ENCODE measurements at regions not wholly inside any gene's neighbourhood (a gene's known extent, or its start where the extent isn't known, plus 50 kb on each side); places are given as distances from the start of the nearest gene placed in this dataset.
"Not testable (repeated sequence)": the region's sequence is repeated elsewhere in the genome, so short reads cannot be mapped to it uniquely, and the experiment has no call there.

DNA sequence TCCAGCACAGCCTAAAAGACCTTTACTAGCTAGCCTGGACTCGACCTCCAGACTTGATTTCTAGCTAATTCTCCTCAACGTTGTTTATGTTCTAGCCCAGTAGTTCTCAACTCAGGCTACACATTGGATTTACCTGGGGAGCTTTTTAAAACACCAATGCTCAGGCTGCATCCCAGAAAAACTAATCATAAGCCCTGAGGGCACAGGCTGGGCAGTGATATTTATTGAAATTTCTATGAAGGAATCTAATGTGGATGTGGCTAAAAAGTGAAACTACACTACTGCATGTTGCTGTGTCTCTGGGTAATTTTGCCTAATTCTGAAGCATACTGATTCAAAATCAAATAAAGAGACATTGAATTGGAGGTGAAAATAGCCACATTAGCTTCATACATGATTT, 479.4 kb downstream of the KCNT2 start:
- H3K9me3 ChIP-seq (ENCODE audit: insufficient read depth, low read depth, low read length) = no peaks in the 10 kb centered on the region
- no peak overlapping the region for H3K4me3 ChIP-seq (ENCODE audit: low read length)
- no peak overlapping the region for H3K27ac ChIP-seq (ENCODE audit: low read length)
- no peaks in the 10 kb centered on the region for H3K27me3 ChIP-seq (ENCODE audit: insufficient read depth, low read length)
- no peaks in the 10 kb centered on the region for H3K36me3 ChIP-seq (ENCODE audit: insufficient read depth, low read depth, low read length)
- no peak overlapping the region for H3K9ac ChIP-seq (ENCODE audit: low read depth, low read length)
- no peaks in the 10 kb centered on the region for H3K4me1 ChIP-seq (ENCODE audit: insufficient read depth, low read length)

DNA sequence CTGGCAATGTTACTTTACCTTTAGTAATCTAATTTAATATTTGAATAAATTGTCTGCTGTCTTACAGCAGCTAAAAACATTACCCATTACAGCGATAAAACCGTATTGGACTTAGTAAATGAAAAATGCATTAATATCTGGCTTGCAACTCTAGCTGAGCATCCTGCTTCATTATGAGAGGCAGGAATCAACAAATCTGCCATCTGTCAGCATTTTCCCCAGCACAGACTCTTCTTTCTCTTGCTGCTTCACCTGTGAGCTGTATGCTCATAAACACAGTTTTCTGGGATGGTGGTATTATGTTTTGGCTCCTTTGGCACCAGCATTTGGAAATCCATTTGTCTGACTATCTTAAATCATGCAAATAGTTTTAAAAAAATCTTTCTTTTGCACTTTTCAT, 487.1 kb downstream of the KCNT2 start:
- H3K27ac ChIP-seq (ENCODE audit: low read length) = no peak overlapping the region
- no peaks in the 10 kb centered on the region for H3K4me1 ChIP-seq (ENCODE audit: insufficient read depth, low read length)
- H3K27me3 ChIP-seq (ENCODE audit: insufficient read depth, low read length) = no peaks in the 10 kb centered on the region
- no peak overlapping the region for H3K9ac ChIP-seq (ENCODE audit: low read depth, low read length)
- H3K36me3 ChIP-seq (ENCODE audit: insufficient read depth, low read depth, low read length) = no peaks in the 10 kb centered on the region
- H3K4me3 ChIP-seq (ENCODE audit: low read length) = no peak overlapping the region
- no peaks in the 10 kb centered on the region for H3K9me3 ChIP-seq (ENCODE audit: insufficient read depth, low read depth, low read length)

DNA sequence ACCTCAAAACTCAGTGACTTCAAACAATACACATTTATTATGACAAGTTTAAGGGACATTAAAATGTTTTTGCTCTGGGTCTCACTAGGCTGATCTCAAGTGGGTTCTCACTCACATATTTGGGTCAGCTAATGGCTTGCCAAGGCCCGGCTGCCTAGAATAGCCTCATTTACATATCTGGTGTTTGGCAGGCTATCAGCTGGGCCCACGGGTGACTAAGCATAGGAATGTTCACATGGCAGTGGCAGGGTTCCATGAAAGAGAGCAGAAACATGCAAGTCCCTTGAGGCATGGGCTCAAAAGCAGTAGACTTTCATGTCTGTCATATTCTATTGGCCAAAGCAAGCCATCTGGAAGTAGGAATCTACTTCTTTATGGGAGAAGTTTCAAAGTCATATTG, 492.6 kb downstream of the KCNT2 start:
- H3K27me3 ChIP-seq (ENCODE audit: insufficient read depth, low read length) = no peaks in the 10 kb centered on the region
- H3K4me1 ChIP-seq (ENCODE audit: insufficient read depth, low read length) = no peaks in the 10 kb centered on the region
- H3K9ac ChIP-seq (ENCODE audit: low read depth, low read length) = no peak overlapping the region
- H3K4me3 ChIP-seq (ENCODE audit: low read length) = no peak overlapping the region
- H3K27ac ChIP-seq (ENCODE audit: low read length) = no peak overlapping the region
- no peaks in the 10 kb centered on the region for H3K36me3 ChIP-seq (ENCODE audit: insufficient read depth, low read depth, low read length)
- peaks cover 1% of the 10 kb centered on the region; the same call in 1 of the 2 replicates for H3K9me3 ChIP-seq (ENCODE audit: insufficient read depth, low read depth, low read length)

DNA sequence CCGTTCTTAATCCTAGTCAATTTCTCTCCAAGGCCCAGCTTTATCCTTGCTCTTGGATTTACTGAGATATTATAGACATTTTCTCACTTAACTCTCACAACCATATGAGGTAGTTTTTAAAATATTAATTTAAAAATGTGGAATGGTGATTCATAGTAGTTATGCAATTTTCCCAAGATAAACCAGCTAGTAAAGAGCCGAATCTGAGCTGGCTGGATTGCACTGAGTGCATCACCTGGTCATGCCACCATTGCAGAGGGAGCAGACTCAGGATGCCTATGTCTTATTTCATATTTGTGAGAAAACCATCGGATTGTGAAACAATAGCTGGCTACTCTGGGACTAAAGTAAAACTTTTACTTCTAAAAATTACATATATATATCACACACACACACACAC, 494.0 kb downstream of the KCNT2 start:
- Histone ChIP-seq H3K27me3 (ENCODE audit: insufficient read depth, low read length) (no peaks in the 10 kb centered on the region), H3K27ac (ENCODE audit: low read length) (no peak overlapping the region), H3K36me3 (ENCODE audit: insufficient read depth, low read depth, low read length) (no peaks in the 10 kb centered on the region), H3K4me3 (ENCODE audit: low read length) (no peak overlapping the region), H3K9me3 (ENCODE audit: insufficient read depth, low read depth, low read length) (peaks cover 10% of the 10 kb centered on the region), H3K4me1 (ENCODE audit: insufficient read depth, low read length) (no peaks in the 10 kb centered on the region), H3K9ac (ENCODE audit: low read depth, low read length) (no peak overlapping the region)

DNA sequence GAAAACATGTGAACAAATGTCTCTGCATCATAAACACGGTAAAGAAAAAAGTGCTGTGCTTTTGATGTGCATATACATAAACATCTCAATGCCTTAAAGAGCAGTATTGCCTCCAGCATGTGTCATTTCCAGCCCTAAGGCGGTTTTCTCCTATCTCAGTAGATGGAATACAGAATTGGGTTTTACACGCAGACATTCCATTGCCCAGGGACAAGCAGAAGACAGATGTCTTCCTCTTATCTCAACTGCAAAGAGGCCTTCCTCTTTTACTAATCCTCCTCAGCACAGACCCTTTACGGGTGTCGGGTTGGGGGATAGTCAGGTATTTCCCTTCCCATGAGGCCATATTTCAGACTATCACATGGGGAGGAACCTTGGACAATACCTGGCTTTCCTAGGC, 499.2 kb downstream of the KCNT2 start:
- peaks cover 14% of the 10 kb centered on the region for H3K9me3 ChIP-seq (ENCODE audit: insufficient read depth, low read depth, low read length)
- not testable (repeated sequence) for H3K4me3 ChIP-seq (ENCODE audit: low read length); H3K27me3 ChIP-seq (ENCODE audit: insufficient read depth, low read length); H3K9ac ChIP-seq (ENCODE audit: low read depth, low read length); H3K4me1 ChIP-seq (ENCODE audit: insufficient read depth, low read length); H3K36me3 ChIP-seq (ENCODE audit: insufficient read depth, low read depth, low read length); H3K27ac ChIP-seq (ENCODE audit: low read length)

DNA sequence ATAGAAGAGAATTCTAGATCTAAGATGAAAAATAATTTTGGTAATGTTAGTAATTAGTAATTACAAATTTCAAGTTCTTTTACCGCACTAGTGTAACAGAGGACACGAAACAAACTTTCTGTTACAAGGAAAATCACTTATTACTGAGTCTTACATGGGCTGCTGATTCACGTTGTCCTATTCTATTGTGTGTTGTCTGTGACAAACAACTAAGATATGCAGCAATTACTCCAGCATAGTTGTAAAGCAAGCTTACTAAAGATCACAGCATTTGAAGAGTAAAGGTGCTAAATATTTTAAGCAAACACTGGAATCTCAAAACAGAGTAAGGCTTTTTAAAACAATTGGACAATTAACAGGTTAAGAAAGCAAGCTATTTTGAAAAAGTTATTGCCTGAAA, 502.3 kb downstream of the KCNT2 start:
- Histone ChIP-seq H3K36me3 (ENCODE audit: insufficient read depth, low read depth, low read length) (no peaks in the 10 kb centered on the region), H3K27ac (ENCODE audit: low read length) (no peak overlapping the region), H3K27me3 (ENCODE audit: insufficient read depth, low read length) (no peaks in the 10 kb centered on the region), H3K4me1 (ENCODE audit: insufficient read depth, low read length) (no peaks in the 10 kb centered on the region), H3K4me3 (ENCODE audit: low read length) (no peak overlapping the region), H3K9ac (ENCODE audit: low read depth, low read length) (no peak overlapping the region), H3K9me3 (ENCODE audit: insufficient read depth, low read depth, low read length) (peaks cover 33% of the 10 kb centered on the region)

DNA sequence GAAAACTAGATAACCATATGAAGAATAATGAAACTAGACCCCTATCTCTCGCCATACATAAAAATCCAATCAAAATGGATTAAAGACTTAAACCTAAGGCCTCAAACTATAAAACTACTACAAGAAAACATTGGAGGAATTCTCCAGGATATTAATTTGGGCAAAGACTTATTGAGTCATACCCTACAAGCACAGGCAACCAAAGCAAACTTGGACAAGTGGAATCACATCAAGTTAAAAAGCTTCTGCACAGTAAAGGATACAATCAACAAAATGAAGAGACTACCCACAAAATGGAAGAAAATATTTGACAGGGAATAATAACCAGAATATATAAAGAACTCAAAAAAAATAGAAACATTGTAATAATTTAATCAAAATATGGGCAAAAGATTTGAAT, 505.4 kb downstream of the KCNT2 start:
- no peaks in the 10 kb centered on the region for H3K36me3 ChIP-seq (ENCODE audit: insufficient read depth, low read depth, low read length)
- H3K27ac ChIP-seq (ENCODE audit: low read length) = no peak overlapping the region
- no peaks in the 10 kb centered on the region for H3K27me3 ChIP-seq (ENCODE audit: insufficient read depth, low read length)
- no peak overlapping the region for H3K9ac ChIP-seq (ENCODE audit: low read depth, low read length)
- H3K9me3 ChIP-seq (ENCODE audit: insufficient read depth, low read depth, low read length) = peaks cover 31% of the 10 kb centered on the region
- no peaks in the 10 kb centered on the region; the same call in 1 of the 2 replicates for H3K4me1 ChIP-seq (ENCODE audit: insufficient read depth, low read length)
- no peak overlapping the region for H3K4me3 ChIP-seq (ENCODE audit: low read length)

DNA sequence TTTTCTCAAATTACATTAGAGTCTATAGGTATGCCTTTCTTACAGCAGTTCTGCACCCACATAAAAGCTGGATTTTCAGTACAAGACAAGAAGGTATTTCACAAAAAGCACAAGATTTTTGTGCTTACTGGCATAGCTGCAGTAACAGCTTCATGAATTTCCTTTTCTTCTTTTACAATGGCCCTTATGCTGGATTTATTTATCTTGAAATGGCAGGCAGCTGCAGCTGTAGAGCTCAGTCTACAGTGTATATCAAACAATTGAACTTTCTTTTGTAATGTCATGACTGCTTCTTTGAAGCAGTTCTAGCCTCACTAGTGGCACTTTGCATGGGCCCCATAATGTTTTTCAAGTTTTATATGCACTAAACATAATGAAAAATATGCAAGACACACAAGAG, 510.2 kb downstream of the KCNT2 start:
- Histone ChIP-seq H3K36me3 (ENCODE audit: insufficient read depth, low read depth, low read length) (no peaks in the 10 kb centered on the region), H3K27me3 (ENCODE audit: insufficient read depth, low read length) (no peaks in the 10 kb centered on the region), H3K27ac (ENCODE audit: low read length) (no peak overlapping the region), H3K9me3 (ENCODE audit: insufficient read depth, low read depth, low read length) (peaks cover 24% of the 10 kb centered on the region), H3K4me1 (ENCODE audit: insufficient read depth, low read length) (no peaks in the 10 kb centered on the region; the same call in 1 of the 2 replicates), H3K4me3 (ENCODE audit: low read length) (no peak overlapping the region), H3K9ac (ENCODE audit: low read depth, low read length) (no peak overlapping the region)

DNA sequence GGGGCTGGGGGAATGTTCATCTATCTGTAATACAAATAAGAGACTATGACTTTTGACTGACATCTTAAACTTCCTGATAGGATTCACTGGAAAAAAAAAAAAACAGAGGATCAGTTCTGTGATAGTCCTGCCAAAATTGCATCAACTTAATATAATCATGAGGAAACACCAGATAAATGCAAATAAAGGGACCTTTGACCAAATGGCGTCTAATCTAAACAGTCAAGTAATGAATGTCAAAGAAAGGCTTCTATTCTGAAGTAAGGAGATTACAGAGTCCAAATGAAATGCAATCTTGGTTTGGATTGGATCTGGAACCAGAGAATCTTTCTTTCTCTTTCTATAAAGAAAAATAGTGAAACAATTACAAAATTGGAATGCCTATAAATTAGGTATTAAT, 513.4 kb downstream of the KCNT2 start:
- no peak overlapping the region for H3K27ac ChIP-seq (ENCODE audit: low read length)
- no peak overlapping the region for H3K9ac ChIP-seq (ENCODE audit: low read depth, low read length)
- no peaks in the 10 kb centered on the region for H3K27me3 ChIP-seq (ENCODE audit: insufficient read depth, low read length)
- H3K4me1 ChIP-seq (ENCODE audit: insufficient read depth, low read length) = no peaks in the 10 kb centered on the region; the same call in 1 of the 2 replicates
- no peaks in the 10 kb centered on the region for H3K36me3 ChIP-seq (ENCODE audit: insufficient read depth, low read depth, low read length)
- no peaks in the 10 kb centered on the region; the same call in 1 of the 2 replicates for H3K9me3 ChIP-seq (ENCODE audit: insufficient read depth, low read depth, low read length)
- no peak overlapping the region for H3K4me3 ChIP-seq (ENCODE audit: low read length)

DNA sequence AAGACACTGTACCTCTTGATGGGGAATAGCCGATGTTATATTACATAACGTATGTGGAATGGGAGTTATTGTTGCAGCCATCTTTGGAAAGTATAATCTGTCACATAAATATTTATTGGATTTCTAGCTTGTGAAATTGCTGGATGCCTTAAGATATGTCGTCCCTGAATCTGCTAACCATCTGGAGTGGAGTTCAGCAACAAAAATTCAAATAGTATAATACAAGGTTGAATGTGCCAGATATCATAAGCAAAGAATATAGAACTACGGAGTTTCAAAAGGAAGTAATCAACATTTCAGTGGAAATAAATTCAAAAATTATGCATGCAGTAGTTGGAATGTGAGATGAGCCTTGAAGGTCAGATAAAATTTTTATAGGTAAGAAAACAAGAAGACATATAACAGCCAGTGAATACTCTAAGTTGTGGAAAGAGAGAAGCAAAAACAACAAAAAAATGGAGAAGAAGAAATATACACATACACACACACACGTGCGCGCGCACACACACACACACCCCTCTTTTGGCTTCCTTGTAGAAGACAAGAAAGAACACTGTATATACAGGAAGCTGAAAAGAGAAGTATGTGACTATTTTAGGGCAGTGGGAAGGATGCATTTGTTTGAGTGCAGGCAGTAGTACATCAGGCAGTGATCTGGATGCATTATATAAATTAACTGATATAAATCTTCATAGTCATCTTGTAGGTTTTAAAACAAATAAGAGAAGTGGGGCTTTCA, 516.7 kb downstream of the KCNT2 start:
- no peaks in the 10 kb centered on the region for H3K4me1 ChIP-seq (ENCODE audit: insufficient read depth, low read length)
- no peak overlapping the region for H3K27ac ChIP-seq (ENCODE audit: low read length)
- no peaks in the 10 kb centered on the region for H3K36me3 ChIP-seq (ENCODE audit: insufficient read depth, low read depth, low read length)
- H3K9ac ChIP-seq (ENCODE audit: low read depth, low read length) = no peak overlapping the region
- H3K9me3 ChIP-seq (ENCODE audit: insufficient read depth, low read depth, low read length) = no peaks in the 10 kb centered on the region
- no peak overlapping the region for H3K4me3 ChIP-seq (ENCODE audit: low read length)
- no peaks in the 10 kb centered on the region for H3K27me3 ChIP-seq (ENCODE audit: insufficient read depth, low read length)

DNA sequence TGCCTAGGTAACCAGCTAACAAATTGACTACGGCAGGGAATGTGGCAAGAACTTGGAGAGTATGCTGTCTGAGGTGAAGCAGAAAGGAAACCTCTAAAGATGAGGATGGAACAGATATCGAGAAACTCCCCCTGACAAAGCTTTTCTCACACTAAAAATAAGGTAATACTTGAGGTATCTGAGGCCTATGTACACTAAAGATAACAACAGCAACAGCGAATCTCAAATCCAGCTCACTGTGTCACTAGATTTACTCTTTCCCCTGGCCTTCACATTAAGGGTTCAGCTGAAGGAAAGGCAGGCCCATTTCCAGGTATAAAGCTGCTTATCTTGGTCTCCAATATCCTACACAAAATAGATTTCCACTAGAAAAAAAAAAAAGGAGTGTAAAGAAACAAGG, 518.0 kb downstream of the KCNT2 start:
- H3K27ac ChIP-seq (ENCODE audit: low read length) = no peak overlapping the region
- no peak overlapping the region for H3K9ac ChIP-seq (ENCODE audit: low read depth, low read length)
- H3K4me3 ChIP-seq (ENCODE audit: low read length) = no peak overlapping the region
- H3K4me1 ChIP-seq (ENCODE audit: insufficient read depth, low read length) = no peaks in the 10 kb centered on the region
- H3K9me3 ChIP-seq (ENCODE audit: insufficient read depth, low read depth, low read length) = no peaks in the 10 kb centered on the region
- no peaks in the 10 kb centered on the region for H3K36me3 ChIP-seq (ENCODE audit: insufficient read depth, low read depth, low read length)
- H3K27me3 ChIP-seq (ENCODE audit: insufficient read depth, low read length) = no peaks in the 10 kb centered on the region

DNA sequence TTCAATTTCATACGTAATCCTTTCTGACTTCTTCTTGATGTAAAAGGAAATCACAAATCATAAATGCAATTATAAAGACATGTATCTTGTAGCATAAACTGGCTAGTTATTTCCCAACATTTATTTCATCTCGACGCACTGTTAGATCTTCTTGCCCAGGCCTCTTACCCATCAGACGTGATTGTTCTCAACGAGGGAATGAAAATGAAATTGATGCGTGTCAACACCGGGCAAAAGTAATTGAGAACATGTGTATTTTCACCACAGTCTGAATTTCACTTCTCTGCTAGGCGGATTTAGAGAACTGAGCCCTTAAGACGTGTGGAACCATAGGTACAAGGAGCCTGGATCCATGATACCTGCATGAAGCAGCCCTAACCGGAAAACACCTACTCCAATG, 519.7 kb downstream of the KCNT2 start:
- Histone ChIP-seq H3K9me3 (ENCODE audit: insufficient read depth, low read depth, low read length) (no peaks in the 10 kb centered on the region), H3K27ac (ENCODE audit: low read length) (no peak overlapping the region), H3K4me3 (ENCODE audit: low read length) (no peak overlapping the region), H3K27me3 (ENCODE audit: insufficient read depth, low read length) (no peaks in the 10 kb centered on the region), H3K4me1 (ENCODE audit: insufficient read depth, low read length) (no peaks in the 10 kb centered on the region), H3K36me3 (ENCODE audit: insufficient read depth, low read depth, low read length) (no peaks in the 10 kb centered on the region), H3K9ac (ENCODE audit: low read depth, low read length) (no peak overlapping the region)
